PC-3 (cell line): ENCODE measurements at regions not wholly inside any gene's neighbourhood (a gene's known extent, or its start where the extent isn't known, plus 50 kb on each side); places are given as distances from the start of the nearest gene placed in this dataset.

ENCODE experiments used
- EZH2 ChIP-seq: fragments of 300-600 bp; sonication (generic); IDR thresholded peaks from one replicate; pipeline ENCODE4 v1.6.1; 2017; ENCODE audit warnings: antibody characterized with exemption, mild to moderate bottlenecking, low read length; ENCODE audit not compliant: unreplicated experiment
- EZH2phosphoT487 ChIP-seq: fragments of 300-600 bp; sonication (generic); IDR thresholded peaks from 2 replicates; pipeline ENCODE4 v1.6.1; 2018; ENCODE audit warnings: mild to moderate bottlenecking, antibody characterized with exemption, low read length, borderline replicate concordance
- TF ChIP-seq, protein P1 (sequence below): fragments of 300-600 bp; sonication (generic); conservative IDR thresholded peaks from 2 replicates; pipeline ENCODE4 v1.5.1; 2017; ENCODE audit warnings: antibody characterized with exemption, low read depth, mild to moderate bottlenecking, low read length

- TF ChIP-seq, protein P1, sequence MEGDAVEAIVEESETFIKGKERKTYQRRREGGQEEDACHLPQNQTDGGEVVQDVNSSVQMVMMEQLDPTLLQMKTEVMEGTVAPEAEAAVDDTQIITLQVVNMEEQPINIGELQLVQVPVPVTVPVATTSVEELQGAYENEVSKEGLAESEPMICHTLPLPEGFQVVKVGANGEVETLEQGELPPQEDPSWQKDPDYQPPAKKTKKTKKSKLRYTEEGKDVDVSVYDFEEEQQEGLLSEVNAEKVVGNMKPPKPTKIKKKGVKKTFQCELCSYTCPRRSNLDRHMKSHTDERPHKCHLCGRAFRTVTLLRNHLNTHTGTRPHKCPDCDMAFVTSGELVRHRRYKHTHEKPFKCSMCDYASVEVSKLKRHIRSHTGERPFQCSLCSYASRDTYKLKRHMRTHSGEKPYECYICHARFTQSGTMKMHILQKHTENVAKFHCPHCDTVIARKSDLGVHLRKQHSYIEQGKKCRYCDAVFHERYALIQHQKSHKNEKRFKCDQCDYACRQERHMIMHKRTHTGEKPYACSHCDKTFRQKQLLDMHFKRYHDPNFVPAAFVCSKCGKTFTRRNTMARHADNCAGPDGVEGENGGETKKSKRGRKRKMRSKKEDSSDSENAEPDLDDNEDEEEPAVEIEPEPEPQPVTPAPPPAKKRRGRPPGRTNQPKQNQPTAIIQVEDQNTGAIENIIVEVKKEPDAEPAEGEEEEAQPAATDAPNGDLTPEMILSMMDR: no peak
- TF ChIP-seq EZH2: no peak
- TF ChIP-seq EZH2phosphoT487: no peak
Observed at GRCh38 chr1:58934706-58935105, 150.9 kb upstream of the JUN start.
